ENCODE measurements at regions not wholly inside any gene's neighbourhood (a gene's known extent, or its start where the extent isn't known, plus 50 kb on each side); places are given as distances from the start of the nearest gene placed in this dataset.

- no peak overlapping the region for H3K4me3 ChIP-seq (ENCODE audit: low read depth, low read length)
- DNase-seq (ENCODE audit: low read depth) = no peak
- TF ChIP-seq CTCF (conservative IDR thresholded peaks at IDR 0.05; ENCODE audit: low read depth, low read length) = no peak
Observed at GRCh38 chr6:154920495-154921200, 74.5 kb upstream of the TIAM2 start.

GRCh38 chr6:154921482-154921881 lies 73.6 kb upstream of the TIAM2 start:
- DNase-seq (ENCODE audit: low read depth) = no peak
- no peak for TF ChIP-seq CTCF (conservative IDR thresholded peaks at IDR 0.05; ENCODE audit: low read depth, low read length)
- H3K4me3 ChIP-seq (ENCODE audit: low read depth, low read length) = no peak overlapping the region

GRCh38 chr6:154923199-154923869 lies 71.8 kb upstream of the TIAM2 start:
- TF ChIP-seq CTCF (conservative IDR thresholded peaks at IDR 0.05; ENCODE audit: low read depth, low read length) = no peak
- H3K4me3 ChIP-seq (ENCODE audit: low read depth, low read length) = no peak overlapping the region
- DNase-seq (ENCODE audit: low read depth) = peak; percentile 43

GRCh38 chr6:154925130-154925529 lies 70.0 kb upstream of the TIAM2 start:
- no peak for DNase-seq (ENCODE audit: low read depth)
- H3K4me3 ChIP-seq (ENCODE audit: low read depth, low read length) = no peak overlapping the region
- TF ChIP-seq CTCF (conservative IDR thresholded peaks at IDR 0.05; ENCODE audit: low read depth, low read length) = no peak

GRCh38 chr6:154926366-154926765 lies 68.7 kb upstream of the TIAM2 start:
- TF ChIP-seq CTCF (conservative IDR thresholded peaks at IDR 0.05; ENCODE audit: low read depth, low read length) = no peak
- DNase-seq (ENCODE audit: low read depth) = no peak
- no peak overlapping the region for H3K4me3 ChIP-seq (ENCODE audit: low read depth, low read length)

- DNase-seq (ENCODE audit: low read depth) = peak; percentile 81
- TF ChIP-seq CTCF (conservative IDR thresholded peaks at IDR 0.05; ENCODE audit: low read depth, low read length) = peak; percentile 84
- H3K4me3 ChIP-seq (ENCODE audit: low read depth, low read length) = no peak overlapping the region
Observed at GRCh38 chr6:154928325-154928922, 66.7 kb upstream of the TIAM2 start.
